HG03457 (cell line): ENCODE measurements at regions not wholly inside any gene's neighbourhood (a gene's known extent, or its start where the extent isn't known, plus 50 kb on each side); places are given as distances from the start of the nearest gene placed in this dataset.
"Not testable (repeated sequence)": the region's sequence is repeated elsewhere in the genome, so short reads cannot be mapped to it uniquely, and the experiment has no call there.

Experiments used
- ATAC-seq: cut with Tn5 transposase; IDR thresholded peaks from one replicate; pipeline ENCODE4 v1.9.1; 2021; ENCODE audit warnings: moderate number of reproducible peaks; ENCODE audit not compliant: unreplicated experiment

GRCh38 chr17:33959098-33959497 is 296.0 kb upstream of the CCL2 start:
- not testable (repeated sequence) for ATAC-seq

- ATAC-seq = no peak
Measured at GRCh38 chr17:33962857-33963655, 292.0 kb upstream of the CCL2 start.

GRCh38 chr17:33964344-33964979 is 290.6 kb upstream of the CCL2 start:
- peak; percentile 51 for ATAC-seq

GRCh38 chr17:33966410-33967059 is 288.6 kb upstream of the CCL2 start:
- no peak for ATAC-seq

- ATAC-seq = no peak
Measured at GRCh38 chr17:33967608-33968349, 287.3 kb upstream of the CCL2 start.

GRCh38 chr17:33968350-33969044 is 286.6 kb upstream of the CCL2 start:
- ATAC-seq = no peak

GRCh38 chr17:33970279-33970678 is 284.8 kb upstream of the CCL2 start:
- ATAC-seq = no peak

GRCh38 chr17:33972763-33973162 is 282.3 kb upstream of the CCL2 start:
- ATAC-seq = no peak

- no peak for ATAC-seq
Measured at GRCh38 chr17:33973491-33973890, 281.6 kb upstream of the CCL2 start.

GRCh38 chr17:33974276-33974675 is 280.8 kb upstream of the CCL2 start:
- ATAC-seq = no peak

GRCh38 chr17:33976831-33977230 is 278.3 kb upstream of the CCL2 start:
- ATAC-seq = no peak

- no peak for ATAC-seq
Measured at GRCh38 chr17:33977729-33978514, 277.2 kb upstream of the CCL2 start.

- ATAC-seq = no peak
Measured at GRCh38 chr17:33978889-33979288, 276.2 kb upstream of the CCL2 start.

- ATAC-seq = no peak
Measured at GRCh38 chr17:33980193-33980592, 274.9 kb upstream of the CCL2 start.

GRCh38 chr17:33981711-33982601 is 273.1 kb upstream of the CCL2 start:
- no peak for ATAC-seq

- no peak for ATAC-seq
Measured at GRCh38 chr17:33982909-33983308, 272.2 kb upstream of the CCL2 start.

GRCh38 chr17:33983824-33984574 is 271.1 kb upstream of the CCL2 start:
- ATAC-seq = no peak

GRCh38 chr17:33986088-33986487 is 269.0 kb upstream of the CCL2 start:
- no peak for ATAC-seq
